ENCODE measurements at regions not wholly inside any gene's neighbourhood (a gene's known extent, or its start where the extent isn't known, plus 50 kb on each side); places are given as distances from the start of the nearest gene placed in this dataset.

DNA sequence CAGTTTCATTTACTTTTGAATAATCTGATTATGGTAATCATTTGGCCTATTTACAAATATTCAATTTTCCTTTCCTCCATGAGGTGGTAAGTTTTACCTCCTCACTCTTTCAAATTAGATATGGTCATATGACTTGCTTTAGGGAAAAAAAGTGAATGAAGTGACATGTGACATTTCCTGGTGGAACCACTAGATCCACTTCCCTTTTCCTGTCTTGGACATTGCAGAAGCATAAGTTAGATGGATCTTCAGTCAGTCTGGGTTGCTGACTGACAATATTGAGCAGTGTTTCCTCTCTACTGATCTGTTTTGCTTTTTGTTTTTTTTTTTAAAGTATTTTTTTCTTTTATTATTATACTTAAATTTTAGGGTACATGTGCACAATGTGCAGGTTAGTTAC is 481.1 kb upstream of the PTBP2 start:
- no peaks in the 10 kb centered on the region for H3K27me3 Mint-ChIP-seq
- no peak overlapping the region for H3K27ac Mint-ChIP-seq
- H3K4me1 Mint-ChIP-seq, result no peaks in the 10 kb centered on the region
- H3K36me3 Mint-ChIP-seq, result no peaks in the 10 kb centered on the region
- no peak overlapping the region for H3K4me3 Mint-ChIP-seq
- no peaks in the 10 kb centered on the region for H3K9me3 Mint-ChIP-seq

DNA sequence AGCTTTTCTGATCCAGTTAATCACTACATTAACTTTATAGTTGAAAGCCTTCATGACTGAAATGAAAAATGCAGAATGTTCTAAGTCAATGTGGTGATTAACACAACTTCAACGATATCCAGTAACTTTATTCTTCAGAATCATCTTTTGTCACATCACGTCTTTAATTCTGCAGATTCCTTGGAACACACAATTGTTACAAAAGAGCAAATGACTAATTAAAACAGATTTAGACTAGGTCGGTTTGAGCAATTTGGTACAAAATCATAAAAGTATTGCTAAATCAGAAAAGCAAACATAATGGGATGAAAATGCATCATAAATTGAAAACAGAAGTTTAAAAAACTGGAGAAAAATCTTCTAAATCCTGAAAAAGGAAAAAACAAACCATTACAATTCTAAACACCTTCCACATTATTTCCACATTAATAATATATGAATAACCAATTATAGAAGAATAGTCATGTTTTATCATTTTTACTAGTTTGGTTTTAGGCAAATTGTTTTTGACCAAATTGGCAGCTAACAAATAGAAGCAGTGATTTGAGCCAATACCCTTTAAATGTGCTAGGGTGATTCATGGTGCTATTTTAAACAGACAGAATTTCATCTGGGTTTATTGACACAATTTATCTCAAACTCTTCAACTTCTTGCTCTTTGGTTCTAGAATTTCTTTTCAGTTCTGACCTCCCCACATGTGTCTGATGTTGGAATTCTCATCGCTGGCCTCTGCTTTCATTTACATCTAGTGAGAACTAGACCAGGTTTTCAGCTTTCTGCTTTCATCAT is 468.1 kb upstream of the PTBP2 start:
- Mint-ChIP-seq H3K27me3 (no peaks in the 10 kb centered on the region), H3K27ac (no peak overlapping the region), H3K36me3 (no peaks in the 10 kb centered on the region), H3K4me1 (no peaks in the 10 kb centered on the region), H3K9me3 (no peaks in the 10 kb centered on the region), H3K4me3 (no peak overlapping the region)

DNA sequence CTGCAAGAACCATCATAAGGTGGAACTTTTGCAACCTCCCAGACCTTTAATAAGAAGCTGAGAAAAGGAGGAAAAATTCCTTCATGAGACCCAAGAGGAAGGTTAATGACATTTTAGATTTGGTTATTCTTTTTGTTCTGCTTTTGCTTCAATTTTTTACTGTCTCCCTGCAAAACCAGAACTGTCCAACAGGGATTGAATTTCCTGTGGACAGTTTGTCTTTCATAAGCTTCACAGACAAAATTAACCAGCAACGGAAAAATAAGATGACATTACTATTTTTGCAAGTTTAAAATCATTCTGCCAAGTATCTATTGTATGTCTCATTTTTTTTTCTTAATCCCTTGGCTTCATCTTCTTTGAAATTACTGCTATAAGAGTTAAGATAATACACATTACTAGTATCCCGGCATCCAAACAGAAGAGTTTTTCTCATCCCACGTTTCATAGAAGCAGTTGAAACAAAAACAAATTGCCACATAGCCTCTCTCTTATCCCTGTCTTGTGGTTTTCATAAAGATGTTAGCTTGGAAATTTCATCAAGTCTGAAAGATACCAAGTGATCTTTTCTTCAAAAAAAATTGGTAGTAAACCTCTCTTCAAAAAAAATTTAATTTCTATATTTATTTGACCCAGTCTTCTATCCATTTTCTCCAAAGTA is 465.3 kb upstream of the PTBP2 start:
- Mint-ChIP-seq H3K27ac (no peak overlapping the region), H3K9me3 (peaks cover 4% of the 10 kb centered on the region)

DNA sequence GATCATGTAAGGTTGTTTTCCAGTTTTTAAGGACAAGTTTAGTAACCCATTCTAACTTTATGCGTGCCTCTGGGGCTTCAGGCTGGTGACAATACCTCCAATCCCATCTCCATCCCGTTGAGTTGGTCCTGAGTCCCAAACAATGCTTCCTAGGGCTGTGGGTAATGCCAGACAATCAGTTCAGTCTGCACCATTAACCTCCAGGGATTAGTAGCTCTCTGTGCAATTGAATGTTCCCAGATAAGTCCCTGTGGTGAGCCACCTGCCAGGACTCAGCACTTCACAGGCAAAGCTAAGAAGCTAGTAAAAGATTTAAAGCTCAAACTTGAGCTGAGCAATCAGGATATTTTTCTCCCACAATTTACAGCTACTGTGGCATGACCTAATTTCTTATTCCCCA is 462.2 kb upstream of the PTBP2 start:
- no peak overlapping the region for H3K4me3 Mint-ChIP-seq
- no peak overlapping the region for H3K27ac Mint-ChIP-seq
- no peaks in the 10 kb centered on the region for H3K27me3 Mint-ChIP-seq
- H3K36me3 Mint-ChIP-seq, result no peaks in the 10 kb centered on the region
- no peaks in the 10 kb centered on the region for H3K4me1 Mint-ChIP-seq
- peaks cover 8% of the 10 kb centered on the region for H3K9me3 Mint-ChIP-seq

More for the DNA sequence above, 465.3 kb upstream of the PTBP2 start:
- H3K36me3 Mint-ChIP-seq, result no peaks in the 10 kb centered on the region
- H3K4me3 Mint-ChIP-seq, result no peak overlapping the region
- no peaks in the 10 kb centered on the region for H3K27me3 Mint-ChIP-seq
- H3K4me1 Mint-ChIP-seq, result no peaks in the 10 kb centered on the region

DNA sequence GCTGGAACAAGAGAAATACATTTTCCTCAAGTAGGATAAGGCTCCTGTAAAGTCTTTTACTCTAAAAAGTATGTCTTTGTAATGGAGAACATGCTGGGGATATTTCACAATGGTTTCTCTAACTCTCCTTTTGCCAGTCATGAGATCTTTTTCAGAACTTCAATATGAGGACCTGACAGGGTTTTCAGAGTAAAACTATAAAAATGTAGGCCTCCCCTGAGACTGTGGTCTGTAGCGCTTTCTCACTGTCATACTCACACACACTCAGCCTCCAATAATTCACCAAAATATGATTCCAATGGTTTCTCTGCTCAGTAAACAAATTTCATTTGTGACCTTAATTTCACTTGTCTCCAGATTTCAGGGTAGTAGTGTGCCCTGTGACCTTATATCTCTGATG is 440.1 kb upstream of the PTBP2 start:
- H3K27ac Mint-ChIP-seq, result no peak overlapping the region
- H3K27me3 Mint-ChIP-seq, result no peaks in the 10 kb centered on the region
- H3K36me3 Mint-ChIP-seq, result peaks cover 2% of the 10 kb centered on the region
- H3K4me3 Mint-ChIP-seq, result no peak overlapping the region
- H3K4me1 Mint-ChIP-seq, result no peaks in the 10 kb centered on the region
- H3K9me3 Mint-ChIP-seq, result peaks cover 6% of the 10 kb centered on the region

DNA sequence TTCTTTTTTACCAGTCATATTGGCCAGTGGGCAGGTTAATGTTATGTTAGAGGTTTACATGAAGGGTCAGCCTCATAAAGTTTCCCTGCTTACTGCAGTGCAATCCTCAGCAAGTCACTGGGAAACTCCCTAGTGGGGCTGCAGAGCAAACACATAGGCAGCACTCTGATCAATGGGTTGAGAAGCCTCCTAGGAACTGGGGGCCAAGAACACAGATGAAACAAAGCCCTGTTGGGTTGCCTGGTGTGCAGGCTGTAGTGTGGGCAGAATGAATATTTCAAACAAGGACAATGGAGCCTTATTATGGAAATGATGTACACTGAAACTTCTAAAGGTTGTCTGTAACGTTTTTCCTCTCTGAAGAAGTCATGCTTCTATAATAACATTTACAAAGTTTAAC is 431.6 kb upstream of the PTBP2 start:
- peaks cover 2% of the 10 kb centered on the region for H3K36me3 Mint-ChIP-seq
- no peak overlapping the region for H3K27ac Mint-ChIP-seq
- peaks cover 23% of the 10 kb centered on the region for H3K9me3 Mint-ChIP-seq
- no peaks in the 10 kb centered on the region for H3K4me1 Mint-ChIP-seq
- no peak overlapping the region for H3K4me3 Mint-ChIP-seq
- H3K27me3 Mint-ChIP-seq, result no peaks in the 10 kb centered on the region

DNA sequence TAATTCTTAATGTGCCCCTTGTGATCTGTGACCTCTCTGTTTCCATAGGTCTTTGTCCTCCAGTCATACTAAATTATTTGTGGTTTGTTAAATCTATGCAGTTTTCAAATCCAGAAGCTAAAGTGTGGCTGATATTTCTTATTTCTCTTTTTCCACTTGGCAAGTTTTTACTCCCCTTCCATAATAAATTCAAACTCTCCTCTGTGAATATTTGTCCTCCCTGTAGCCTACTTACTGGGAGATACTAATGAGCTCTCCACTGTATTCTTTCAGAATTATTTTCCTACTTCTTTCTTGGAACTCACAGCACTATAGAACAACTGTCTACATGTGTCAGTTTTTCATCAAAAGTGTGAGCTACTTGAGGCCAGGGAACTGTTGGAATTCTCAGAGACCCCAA is 430.8 kb upstream of the PTBP2 start:
- Mint-ChIP-seq H3K36me3 (peaks cover 2% of the 10 kb centered on the region), H3K9me3 (peaks cover 29% of the 10 kb centered on the region), H3K4me3 (no peak overlapping the region), H3K27me3 (no peaks in the 10 kb centered on the region), H3K4me1 (no peaks in the 10 kb centered on the region), H3K27ac (no peak overlapping the region)

DNA sequence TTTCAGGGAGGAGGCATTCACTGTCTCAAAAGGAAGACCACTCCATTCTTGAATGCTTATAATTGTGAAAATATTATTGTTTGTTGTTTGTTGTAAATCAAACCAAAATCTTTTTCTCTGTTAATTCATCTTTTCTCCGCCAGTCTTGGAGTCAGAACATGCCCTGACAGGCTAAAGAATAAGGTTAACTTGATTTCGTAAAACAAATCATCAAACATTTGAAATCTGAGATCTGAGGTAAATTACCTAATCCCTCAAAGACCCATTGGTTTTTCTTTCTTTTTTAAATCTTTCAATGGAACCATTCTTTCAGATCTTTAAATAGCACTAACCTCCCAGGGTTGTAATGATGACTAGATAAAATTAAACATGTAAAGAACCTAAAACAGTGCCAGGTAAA is 430.1 kb upstream of the PTBP2 start:
- Mint-ChIP-seq H3K36me3 (peaks cover under 1% of the 10 kb centered on the region), H3K4me1 (no peaks in the 10 kb centered on the region), H3K27me3 (no peaks in the 10 kb centered on the region), H3K27ac (no peak overlapping the region), H3K4me3 (no peak overlapping the region), H3K9me3 (peaks cover 23% of the 10 kb centered on the region)

DNA sequence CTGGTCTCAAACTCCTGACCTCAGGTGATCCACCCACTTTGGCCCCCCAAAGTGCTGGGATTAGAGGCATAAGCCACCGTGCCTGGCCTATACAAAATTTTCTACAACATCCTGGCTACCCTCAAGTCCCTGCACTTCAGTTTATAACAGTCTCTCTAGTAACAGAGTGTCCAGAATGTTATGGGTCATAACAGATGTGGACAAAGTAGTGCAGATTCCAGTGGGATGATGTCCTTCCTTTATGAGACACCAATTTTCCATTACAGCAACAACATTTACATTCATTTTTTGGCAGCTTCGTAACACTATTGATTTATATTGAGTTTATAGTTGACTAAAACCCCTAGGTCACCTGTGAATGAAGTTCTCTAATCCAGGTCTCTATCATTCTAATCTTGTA is 429.4 kb upstream of the PTBP2 start:
- Mint-ChIP-seq H3K27me3 (no peaks in the 10 kb centered on the region), H3K4me1 (no peaks in the 10 kb centered on the region), H3K9me3 (peaks cover 17% of the 10 kb centered on the region), H3K27ac (no peak overlapping the region), H3K36me3 (no peaks in the 10 kb centered on the region), H3K4me3 (no peak overlapping the region)

DNA sequence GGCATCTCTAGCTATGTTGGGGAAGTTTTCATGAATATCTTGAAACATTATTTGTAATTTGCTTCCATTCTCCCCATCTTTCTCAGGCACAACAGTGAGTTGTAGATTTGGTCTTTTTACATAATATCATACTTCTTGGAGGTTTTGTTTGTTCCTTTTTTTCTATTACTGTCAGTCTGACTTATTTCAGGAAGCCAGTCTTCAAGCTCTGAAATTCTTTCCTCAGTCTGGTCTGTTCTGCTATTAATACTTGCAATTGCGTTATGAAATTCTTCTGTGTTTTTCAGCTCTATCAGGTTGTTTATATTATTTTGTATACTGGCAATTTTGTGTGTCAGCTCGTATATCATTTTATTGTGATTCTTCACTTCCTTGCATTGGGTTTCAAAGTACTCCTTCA is 424.6 kb upstream of the PTBP2 start:
- Mint-ChIP-seq H3K4me3 (no peak overlapping the region), H3K9me3 (peaks cover 18% of the 10 kb centered on the region), H3K36me3 (no peaks in the 10 kb centered on the region), H3K27me3 (no peaks in the 10 kb centered on the region), H3K4me1 (no peaks in the 10 kb centered on the region), H3K27ac (no peak overlapping the region)

DNA sequence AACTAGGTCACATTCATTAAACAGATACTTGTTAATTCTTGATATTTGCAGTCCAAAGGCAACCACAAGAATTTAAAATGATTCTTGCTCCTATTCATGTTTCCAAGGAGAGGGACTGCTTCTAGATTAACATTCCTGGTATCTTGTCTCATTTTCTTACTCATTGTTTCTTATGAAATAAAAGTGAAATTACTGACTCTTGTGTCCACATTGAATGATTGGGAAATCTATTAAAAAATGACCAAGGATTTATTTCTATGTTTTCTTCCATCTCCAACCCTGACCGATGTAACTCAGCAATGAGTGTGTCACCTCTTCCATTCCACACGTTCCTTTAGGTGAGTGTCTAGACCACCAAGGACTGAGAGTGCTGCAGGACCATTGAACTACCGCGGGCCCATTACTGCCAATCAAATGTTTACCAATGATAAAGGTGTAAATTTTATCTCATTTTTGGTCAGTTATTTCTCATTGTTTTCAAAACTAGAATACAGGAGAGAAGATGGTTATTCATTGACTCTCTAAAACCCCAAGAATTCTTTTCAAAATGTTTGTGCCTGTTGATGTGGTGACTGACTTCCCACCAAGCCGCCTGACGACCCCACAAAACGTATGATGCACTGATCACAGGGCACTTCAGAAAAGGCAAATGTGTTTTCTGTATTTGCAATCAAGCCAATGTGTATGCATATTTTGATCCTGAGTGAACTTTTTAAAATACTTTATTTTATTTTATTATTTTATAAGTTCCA is 414.6 kb upstream of the PTBP2 start:
- Mint-ChIP-seq H3K27me3 (no peaks in the 10 kb centered on the region), H3K4me3 (no peak overlapping the region), H3K4me1 (no peaks in the 10 kb centered on the region), H3K36me3 (no peaks in the 10 kb centered on the region), H3K9me3 (peaks cover 4% of the 10 kb centered on the region), H3K27ac (no peak overlapping the region)

DNA sequence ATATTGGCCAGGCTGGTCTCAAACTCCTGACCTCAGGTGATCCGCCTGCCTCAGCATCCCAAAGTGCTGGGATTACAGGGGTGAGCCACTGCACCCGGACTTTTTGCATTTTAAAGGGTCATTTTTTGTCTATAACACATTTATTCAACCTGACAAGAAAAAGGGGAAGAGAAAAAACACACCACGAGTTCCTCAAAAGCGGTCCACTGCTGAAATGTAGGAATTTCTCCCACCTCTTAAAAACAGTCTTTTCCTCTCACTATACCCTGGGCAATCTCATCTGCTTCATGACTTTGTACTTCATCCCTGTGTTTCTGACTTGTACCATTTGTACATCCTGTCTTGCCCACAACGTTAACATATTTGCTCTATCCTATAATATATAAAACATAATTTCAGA is 413.3 kb upstream of the PTBP2 start:
- no peak overlapping the region for H3K27ac Mint-ChIP-seq
- no peak overlapping the region for H3K4me3 Mint-ChIP-seq
- H3K36me3 Mint-ChIP-seq, result no peaks in the 10 kb centered on the region
- no peaks in the 10 kb centered on the region for H3K9me3 Mint-ChIP-seq
- H3K4me1 Mint-ChIP-seq, result no peaks in the 10 kb centered on the region
- H3K27me3 Mint-ChIP-seq, result no peaks in the 10 kb centered on the region

DNA sequence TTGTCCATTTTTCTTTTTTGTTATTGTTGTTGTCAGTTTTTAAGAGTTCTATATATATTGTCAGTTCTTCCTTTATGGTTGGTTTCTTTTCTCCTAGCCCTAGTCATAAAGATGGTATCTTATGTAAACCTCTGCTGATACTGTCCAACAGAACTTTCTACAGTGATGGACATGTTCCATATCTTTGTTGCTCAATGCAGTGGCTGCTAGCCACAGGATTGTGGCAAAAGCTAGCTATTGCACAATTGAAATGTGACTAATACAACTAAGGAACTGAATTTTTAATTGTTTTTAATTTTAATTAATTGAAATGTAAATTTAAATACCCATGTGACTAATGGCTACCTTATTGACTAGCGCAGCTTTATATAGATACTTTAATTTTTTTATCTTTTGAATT is 411.8 kb upstream of the PTBP2 start:
- Mint-ChIP-seq H3K36me3 (no peaks in the 10 kb centered on the region), H3K27ac (no peak overlapping the region), H3K4me3 (no peak overlapping the region), H3K9me3 (no peaks in the 10 kb centered on the region), H3K4me1 (no peaks in the 10 kb centered on the region), H3K27me3 (no peaks in the 10 kb centered on the region)

DNA sequence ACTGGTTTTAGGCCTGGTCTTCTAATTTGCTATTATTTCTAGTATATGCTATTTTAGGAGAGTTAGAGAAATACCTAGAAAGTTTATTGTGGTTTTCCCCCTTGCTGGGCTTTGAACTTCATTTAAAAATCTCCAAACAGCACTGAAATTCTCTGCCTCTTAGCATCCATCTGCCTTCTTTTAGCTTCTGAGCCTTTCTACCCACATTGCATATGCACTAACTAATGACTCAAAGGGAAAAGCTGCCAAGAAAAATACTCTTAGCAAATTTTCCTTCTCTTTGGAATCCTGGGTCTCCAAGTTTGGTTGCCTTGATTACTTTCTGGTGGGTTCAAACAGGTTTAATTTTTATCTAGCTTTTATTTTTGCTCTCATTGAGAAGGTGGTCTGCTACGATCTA is 408.4 kb upstream of the PTBP2 start:
- Mint-ChIP-seq H3K4me1 (no peaks in the 10 kb centered on the region), H3K36me3 (no peaks in the 10 kb centered on the region), H3K4me3 (no peak overlapping the region), H3K27me3 (no peaks in the 10 kb centered on the region), H3K27ac (no peak overlapping the region), H3K9me3 (no peaks in the 10 kb centered on the region)

DNA sequence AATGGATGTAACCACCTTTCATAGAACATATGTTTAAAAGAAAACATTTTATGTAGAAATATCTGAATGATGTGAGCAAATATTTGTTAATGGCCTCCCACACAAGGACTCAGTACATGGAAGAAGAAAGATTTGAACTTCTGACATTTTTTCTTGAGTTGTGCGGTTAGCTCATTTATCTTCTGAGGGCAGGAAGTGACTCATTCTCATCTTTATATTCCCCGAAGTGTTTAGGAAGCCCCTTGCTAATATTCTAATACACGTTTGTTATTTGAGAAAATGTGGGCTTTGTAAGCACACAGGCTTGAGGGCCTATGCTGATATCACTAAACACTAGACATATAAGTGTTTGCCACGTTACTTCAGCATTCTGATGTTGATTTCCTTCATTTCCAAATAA is 392.5 kb upstream of the PTBP2 start:
- Mint-ChIP-seq H3K36me3 (no peaks in the 10 kb centered on the region), H3K9me3 (peaks cover 15% of the 10 kb centered on the region), H3K4me1 (no peaks in the 10 kb centered on the region), H3K4me3 (no peak overlapping the region), H3K27me3 (no peaks in the 10 kb centered on the region), H3K27ac (no peak overlapping the region)

DNA sequence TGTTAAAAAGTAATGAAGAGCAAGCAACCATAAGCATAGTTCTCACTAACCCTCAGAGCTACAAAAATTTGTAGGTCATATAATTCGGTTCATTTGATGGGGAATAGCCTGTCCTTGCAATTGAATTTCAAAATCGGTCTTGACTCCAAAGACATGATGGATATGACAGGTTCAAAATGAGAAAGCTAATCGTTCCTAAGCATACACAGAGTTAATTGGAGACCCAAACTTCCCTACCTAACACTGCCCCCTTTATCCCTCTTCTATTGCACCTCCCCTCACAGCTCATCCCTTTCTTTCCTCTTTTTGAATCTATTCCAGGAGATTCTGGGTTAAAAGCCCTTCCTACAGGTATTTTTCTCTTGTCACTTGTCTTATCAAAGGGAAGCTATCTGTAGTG is 390.0 kb upstream of the PTBP2 start:
- H3K36me3 Mint-ChIP-seq, result no peaks in the 10 kb centered on the region
- no peak overlapping the region for H3K27ac Mint-ChIP-seq
- H3K4me1 Mint-ChIP-seq, result no peaks in the 10 kb centered on the region
- H3K9me3 Mint-ChIP-seq, result peaks cover 15% of the 10 kb centered on the region
- no peak overlapping the region for H3K4me3 Mint-ChIP-seq
- H3K27me3 Mint-ChIP-seq, result no peaks in the 10 kb centered on the region
